ENCODE measurements at regions not wholly inside any gene's neighbourhood (a gene's known extent, or its start where the extent isn't known, plus 50 kb on each side); places are given as distances from the start of the nearest gene placed in this dataset.

DNA sequence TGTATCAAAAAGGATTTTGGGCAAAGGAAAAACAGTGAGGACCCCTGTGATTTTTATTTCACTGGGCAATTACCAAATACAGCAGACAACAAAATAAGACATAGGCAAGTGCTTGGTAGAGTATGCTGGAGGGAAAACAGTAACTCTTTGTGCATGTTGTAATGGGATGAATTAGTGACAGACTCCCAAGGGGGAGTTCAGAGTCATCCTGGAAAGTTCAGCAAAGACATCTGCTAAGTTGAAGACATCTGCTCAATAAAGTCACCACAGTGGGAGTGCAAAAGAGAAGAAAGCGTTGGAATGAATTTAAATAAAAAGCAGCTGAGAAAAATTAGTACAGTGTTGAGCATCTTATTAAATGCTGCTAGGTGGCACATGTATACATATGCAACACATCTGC, 378.8 kb upstream of the ISX start:
- in situ Hi-C loops (cut with HindIII; ENCODE audit: low sequenced_read_pairs): no loop called here

DNA sequence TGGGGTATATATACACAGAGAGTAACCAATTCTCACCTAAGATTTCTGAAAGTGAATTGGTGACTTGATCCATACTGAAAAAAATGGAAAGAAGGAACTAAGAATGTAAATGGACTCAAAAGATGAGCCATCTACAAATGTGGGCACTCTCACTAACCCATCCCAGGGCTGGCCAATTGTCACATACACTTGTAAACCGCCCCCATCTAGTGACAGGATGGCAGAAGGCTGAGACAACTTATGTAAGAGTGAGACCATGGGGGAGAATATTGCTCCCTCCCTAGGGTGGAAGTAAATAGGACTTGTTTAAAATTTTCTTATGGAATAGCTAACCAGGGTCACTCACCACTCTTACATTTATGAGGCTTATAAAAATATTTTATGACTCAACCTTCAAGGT, 377.1 kb upstream of the ISX start:
- in situ Hi-C loops (cut with HindIII; ENCODE audit: low sequenced_read_pairs): no loop called here

DNA sequence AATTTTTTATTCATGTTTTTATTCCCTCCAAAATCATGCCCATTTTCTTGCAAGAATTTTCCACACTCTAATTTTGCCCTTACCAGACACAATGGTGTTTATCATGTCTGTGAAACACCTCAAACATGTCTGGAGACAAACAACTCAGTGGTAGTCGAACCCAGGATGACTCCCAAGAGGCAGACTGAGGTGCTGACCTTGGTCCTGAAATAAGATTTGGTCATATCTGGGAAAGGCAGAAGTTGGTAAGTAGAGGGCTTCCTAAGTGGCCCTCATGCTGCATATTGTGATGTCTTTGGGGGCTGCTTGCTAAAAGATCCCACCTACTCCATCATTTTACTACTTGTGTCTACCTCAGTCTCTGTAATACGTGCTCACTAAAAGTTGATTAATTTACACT, 369.4 kb upstream of the ISX start:
- in situ Hi-C loops (cut with HindIII; ENCODE audit: low sequenced_read_pairs): no loop called here

DNA sequence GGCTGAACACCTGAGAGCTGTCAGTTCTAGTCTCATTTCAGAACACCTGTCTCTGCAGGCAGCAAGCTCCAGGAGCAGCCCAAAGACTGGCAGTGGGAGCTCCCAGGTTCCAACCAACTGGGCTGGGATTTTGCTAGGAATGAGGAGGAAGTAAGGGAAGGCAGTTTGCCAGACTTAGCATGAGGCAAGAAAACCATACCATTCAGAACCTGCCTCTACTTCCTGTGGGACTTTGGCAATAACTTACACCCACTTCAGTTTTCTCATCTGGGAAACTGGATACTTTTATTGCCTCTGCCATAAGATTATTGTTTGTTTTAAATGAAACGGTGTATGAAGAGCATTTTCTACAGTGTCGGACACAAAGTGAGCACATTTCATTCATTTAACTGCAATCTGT, 363.7 kb upstream of the ISX start:
- in situ Hi-C loops (cut with HindIII; ENCODE audit: low sequenced_read_pairs): no loop called here

DNA sequence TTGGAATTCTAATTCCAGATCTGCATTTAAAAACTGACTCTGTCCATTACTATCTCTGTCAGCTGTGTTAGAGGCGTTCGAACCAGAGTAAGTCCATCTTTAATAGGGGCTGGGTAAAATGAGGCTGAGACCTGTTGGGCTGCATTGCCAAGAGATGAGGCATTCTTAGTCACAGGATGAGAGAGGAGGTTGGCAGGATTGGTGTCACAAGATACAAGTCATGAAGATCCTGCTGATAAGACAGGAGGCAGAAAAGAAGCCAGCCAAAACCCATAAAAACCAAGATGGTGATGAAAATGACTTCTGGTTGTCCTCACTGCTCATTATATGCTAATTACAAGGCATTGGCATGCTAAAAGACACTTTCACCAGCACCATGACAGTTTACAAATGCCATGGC, 356.3 kb upstream of the ISX start:
- in situ Hi-C loops (cut with HindIII; ENCODE audit: low sequenced_read_pairs): no loop called here

DNA sequence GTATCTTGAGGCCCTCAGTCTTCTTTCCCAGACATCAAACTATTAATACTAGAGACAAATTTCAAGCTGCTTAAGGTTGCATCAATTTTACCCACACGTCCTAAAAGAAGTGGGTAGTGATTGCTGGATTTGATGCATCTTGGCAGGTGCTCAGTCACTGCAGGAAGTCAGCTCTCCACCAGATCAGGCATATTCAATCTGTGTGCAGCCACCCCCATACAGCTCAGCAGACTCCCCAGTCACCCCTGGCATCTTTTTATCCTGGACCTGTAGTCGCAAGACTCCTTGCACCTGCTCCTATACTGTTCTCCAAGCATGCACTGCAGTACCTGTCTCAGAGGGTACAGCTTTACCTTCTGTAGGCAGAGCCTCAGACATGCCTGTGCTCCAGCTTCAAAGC, 343.1 kb upstream of the ISX start:
- in situ Hi-C loops (cut with HindIII; ENCODE audit: low sequenced_read_pairs): no loop called here

DNA sequence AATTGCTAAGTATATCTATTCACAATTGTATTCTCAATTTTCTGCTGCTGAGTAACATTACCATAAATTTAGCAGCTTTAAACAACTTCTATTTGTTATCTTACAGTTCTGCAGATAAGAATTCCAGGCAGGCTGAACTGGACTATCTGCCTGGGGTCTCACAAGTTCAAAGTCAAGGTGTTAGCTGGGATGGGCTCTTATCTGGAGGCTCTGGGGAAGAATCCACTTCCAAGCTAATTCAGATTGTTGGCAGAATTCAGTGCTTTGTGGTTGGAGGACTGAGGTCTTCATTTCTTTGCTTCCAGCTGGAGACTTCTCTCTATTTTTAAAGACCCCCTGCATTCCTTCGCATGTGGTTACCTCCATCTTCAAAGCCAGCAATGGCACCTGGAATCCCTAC, 329.9 kb upstream of the ISX start:
- in situ Hi-C loops (cut with HindIII; ENCODE audit: low sequenced_read_pairs): no loop called here

DNA sequence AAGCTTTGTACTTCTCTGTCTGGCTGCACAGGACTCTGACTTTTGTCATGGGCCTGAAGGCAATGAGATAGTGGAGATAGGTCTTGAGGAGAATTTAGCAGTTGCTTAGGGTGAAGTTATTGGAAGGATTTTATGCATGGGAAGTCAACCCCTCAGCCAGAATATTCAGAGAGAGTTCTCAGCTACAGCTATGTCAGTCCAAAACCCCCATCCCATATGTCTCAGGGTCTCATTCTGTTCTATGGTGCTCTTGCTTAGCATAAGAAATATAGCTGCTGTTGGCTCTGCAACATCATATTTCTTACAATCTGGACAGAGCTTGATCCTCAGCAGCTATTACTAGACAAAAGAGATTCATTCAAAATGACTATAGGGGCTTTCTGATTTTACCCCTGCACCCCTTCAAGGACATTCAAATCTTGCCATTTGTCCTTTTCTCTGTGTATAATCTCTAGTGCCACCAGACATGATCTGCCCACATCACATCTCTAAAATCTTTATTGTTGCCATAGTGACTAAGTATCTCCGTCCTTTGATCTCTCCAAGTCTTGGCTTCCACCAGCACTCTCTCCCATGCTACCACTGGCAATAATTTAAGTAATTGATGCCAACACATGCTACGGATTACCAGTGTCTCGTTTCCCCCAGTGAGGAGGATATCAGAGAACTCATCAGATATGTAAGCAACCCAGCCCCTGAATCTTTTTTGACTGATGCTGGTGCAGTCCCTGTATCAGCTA, 327.1 kb upstream of the ISX start:
- in situ Hi-C loops (cut with HindIII; ENCODE audit: low sequenced_read_pairs): no loop called here

DNA sequence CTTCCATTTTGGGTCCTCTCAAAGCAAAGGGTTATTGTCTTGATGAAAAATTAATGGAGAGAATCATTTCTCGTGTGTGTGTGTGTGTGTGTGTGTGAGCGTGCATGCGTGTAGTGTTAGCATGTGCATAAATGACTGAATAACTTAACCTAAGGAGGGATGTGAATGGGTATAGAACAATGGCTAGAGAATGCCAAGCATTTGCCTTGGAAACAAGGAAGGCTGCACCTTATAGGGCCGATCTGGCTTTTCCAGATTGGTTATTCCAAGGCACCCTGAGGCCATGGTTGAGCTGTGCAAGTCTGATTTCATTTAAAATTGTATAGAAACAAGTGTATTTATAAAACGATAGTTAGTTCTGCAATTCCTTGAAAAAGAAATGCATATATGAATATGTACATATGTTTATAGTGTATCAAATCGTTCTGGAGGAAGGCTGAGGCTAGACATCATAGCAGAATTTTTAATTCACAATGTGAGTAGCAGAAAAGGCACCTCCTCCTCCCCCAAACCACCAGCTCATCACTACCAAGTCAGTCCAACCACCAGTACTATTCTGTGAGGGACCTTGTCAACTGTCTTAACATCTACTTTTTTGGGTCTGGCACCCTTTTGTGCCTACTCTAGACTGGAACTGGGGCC, 322.7 kb upstream of the ISX start:
- in situ Hi-C loops (cut with HindIII; ENCODE audit: low sequenced_read_pairs): no loop called here

DNA sequence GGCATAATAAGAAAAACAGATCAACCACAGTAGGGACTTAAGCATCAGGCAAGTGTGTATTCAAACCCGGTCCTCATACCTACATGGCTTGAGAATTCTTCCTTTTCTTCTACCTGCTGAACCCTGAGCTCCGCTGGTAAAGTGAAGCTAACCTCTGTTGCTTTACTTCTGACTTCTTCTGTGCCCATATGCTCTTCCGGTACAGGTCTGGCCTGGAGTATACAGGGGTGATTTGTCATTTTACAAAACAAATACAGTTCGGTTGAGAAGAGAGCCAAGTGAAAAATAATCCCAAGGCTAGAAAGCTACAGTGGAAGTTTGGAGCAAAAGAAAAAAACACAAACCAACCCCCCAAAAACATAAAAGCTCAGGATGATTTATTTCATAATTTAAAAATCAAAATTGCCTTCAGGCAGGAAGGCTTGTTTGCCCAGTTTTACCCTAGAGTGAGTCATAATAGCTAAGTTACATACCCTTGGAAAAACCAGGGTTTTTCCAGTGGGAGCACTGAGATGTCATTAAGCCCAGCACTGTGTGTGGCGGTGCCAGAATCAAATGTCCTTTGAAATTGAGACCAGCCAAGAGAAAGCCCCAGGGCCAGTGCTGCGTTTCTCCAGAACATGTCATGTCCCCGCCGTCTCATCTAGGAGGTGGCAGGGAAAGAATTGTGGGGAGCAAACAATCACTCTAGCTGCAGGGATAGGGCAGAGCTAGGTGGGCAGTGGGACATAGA, 305.5 kb upstream of the ISX start:
- in situ Hi-C loops (cut with HindIII; ENCODE audit: low sequenced_read_pairs): no loop called here

DNA sequence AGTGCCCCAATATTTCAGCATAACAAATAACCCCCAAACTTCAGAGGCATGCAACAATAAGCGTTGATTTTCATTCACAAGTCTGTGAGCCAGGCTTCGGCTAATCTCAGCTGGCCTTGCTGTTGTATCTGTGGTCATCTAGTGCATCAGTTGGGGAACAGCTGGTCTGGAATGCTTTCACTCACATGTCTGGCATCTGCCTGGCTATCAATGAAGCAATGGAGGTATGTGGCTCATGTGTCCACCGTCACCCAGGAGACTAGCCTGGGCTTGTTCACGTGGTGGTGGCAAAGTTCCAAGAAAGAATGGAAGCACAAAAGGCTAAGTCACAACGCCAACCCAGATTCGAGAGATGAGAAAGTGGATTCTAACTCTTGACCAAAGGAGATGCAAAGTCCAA, 304.8 kb upstream of the ISX start:
- in situ Hi-C loops (cut with HindIII; ENCODE audit: low sequenced_read_pairs): no loop called here

DNA sequence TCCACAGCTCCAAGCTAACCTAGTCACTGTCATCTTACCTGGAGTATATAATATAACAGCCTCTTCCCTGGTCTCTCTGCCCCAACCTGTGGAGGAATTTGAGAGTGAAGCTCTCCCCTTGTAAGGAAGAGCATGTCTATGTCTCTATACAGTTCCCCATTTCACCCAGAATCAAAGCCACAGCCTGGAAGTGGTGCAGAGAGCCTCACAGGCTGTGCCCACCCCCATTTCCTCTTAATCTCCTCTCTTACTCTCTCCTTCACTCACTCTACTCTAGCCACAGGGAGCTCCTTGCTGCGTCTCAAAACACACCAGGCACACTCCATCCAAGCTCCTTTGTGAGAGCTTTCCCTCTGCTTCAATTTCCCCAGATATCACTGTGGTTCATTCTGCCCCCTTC, 302.5 kb upstream of the ISX start:
- in situ Hi-C loops (cut with HindIII; ENCODE audit: low sequenced_read_pairs): no loop called here

DNA sequence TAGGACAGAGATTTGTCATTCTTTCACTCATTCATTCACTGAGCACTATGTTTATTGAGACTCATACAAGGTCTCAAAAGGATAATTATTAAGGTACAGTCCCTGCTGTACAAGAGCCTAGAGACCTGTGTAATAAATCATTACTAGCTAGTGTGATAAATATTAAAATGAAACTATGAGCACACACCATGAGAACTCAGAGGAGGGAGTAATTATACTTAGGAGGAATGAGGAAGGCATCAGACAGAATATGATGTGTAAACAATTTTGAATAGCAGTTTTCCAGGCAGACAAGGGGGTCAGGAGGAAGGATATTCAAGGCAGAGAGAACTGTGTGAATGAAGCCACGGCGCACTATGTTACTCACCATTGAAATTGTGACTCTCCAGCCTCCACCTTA, 300.8 kb upstream of the ISX start:
- in situ Hi-C loops (cut with HindIII; ENCODE audit: low sequenced_read_pairs): no loop called here

DNA sequence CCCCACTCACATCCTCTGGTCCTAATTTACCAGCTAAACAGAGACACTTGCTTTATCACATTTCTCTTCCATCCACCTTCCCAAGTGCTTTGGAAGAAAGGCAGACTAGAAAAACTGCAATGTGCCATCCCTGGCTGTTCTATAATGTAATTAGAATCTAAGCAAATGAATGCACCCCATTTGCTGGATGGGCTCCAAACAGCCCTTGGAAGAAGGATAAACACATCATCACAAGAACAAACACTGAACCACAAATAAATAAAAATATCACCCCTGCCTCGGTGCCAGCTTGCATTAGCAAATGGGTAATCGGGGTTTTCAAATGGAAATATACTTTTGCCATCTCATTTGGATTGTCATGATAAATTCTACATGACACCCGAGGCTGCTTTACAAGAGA, 296.6 kb upstream of the ISX start:
- in situ Hi-C loops (cut with HindIII; ENCODE audit: low sequenced_read_pairs): no loop called here

DNA sequence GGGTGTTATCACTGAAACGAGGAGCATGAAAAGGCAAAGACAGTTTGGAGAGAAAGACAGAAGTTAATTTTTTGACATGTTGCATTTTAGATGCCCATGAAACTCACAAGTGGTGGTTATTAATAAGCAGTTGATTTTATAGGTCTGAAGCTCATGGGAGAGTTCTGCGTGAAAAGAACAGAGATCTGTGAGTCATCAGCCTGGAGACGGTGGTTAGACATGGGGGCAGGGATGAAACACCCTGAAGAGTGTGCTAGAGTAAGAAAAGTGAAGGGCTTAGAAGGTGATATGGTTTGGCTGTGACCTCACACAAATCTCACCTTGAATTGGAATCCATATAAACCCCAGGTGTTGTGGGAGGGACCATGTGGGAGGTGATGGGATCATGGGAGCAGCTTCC, 289.1 kb upstream of the ISX start:
- in situ Hi-C loops (cut with HindIII; ENCODE audit: low sequenced_read_pairs): no loop called here

DNA sequence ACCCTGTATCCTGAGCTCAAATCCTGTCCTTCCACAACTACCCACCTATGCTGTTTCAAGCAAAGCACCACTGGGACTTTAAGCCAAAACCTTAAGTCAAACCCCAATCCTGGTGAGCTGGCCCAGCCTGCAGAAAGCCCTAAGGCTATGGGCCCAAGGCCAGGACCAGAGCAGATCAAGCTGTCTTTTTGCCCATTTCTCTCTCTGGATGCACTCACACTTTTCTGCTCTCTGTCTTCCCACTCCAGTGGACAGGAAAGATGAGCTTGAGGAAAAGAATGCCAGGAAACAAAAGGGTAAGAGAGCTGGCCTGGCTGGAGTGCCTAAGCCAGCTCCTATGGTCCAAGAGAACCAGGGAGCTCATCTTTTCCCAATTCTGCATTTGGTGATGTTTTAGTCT, 284.3 kb upstream of the ISX start:
- in situ Hi-C loops (cut with HindIII; ENCODE audit: low sequenced_read_pairs): no loop called here

DNA sequence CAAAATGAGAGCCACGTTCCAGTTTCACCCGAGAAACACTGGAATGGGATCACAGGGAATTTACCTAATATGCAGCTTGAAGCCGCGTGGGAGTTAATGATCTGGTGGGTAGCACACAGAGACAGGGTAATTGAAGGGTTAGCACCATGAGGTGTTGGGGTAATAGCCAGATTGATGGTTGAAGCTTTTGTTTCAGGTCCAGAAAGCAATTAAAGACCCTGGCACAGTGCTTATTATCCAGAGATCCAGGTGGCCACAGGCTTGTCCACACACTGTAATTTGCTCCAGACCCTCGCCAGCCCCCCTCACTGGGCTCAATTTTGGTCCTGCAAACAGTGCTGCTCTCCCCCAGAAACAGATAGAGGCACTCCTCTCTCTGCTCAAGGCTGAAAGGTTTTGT, 282.5 kb upstream of the ISX start:
- in situ Hi-C loops (cut with HindIII; ENCODE audit: low sequenced_read_pairs): no loop called here

DNA sequence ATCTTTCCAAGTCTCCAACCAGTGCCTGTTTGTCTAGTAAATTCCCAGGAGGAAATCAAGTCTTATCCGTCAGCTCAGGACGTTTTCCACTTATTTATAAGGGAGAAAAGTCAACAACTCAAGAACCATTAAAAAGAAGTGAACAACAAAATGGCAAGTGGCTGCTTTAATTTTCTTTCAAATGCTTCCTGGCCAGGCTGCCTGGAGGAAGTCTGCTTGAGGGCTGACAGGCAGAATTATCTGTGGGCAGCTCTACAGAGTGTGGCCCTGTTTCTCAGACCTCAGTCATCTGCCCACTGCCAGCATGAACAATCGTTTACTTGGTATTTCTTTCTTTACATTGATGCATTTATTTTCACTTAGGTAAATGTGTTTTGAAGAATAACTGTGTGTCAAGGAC, 281.9 kb upstream of the ISX start:
- in situ Hi-C loops (cut with HindIII; ENCODE audit: low sequenced_read_pairs): no loop called here

DNA sequence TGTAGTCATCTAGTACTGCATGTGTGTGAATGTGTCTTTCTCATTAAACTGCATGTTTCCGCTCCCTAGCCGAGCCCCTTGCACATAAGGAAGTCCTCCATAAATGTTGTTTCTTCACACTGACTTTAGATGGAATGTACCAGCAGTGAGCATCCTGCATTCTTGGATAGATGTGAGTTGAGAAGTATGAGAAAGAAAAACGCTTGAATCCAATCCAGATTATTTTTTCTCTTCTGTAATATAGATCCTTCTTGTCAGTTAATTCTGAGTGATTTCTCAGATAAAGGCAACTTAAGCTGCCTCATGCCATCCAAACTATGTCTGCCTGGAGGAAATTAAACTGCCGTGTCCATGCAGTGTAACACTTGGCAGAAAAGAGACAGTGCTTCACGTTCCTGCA, 268.1 kb upstream of the ISX start:
- in situ Hi-C loops (cut with HindIII; ENCODE audit: low sequenced_read_pairs): loop anchor here (5.0 kb wide), 1 partner anchor 41 kb away; no protein-coding TSS in a partner anchor

DNA sequence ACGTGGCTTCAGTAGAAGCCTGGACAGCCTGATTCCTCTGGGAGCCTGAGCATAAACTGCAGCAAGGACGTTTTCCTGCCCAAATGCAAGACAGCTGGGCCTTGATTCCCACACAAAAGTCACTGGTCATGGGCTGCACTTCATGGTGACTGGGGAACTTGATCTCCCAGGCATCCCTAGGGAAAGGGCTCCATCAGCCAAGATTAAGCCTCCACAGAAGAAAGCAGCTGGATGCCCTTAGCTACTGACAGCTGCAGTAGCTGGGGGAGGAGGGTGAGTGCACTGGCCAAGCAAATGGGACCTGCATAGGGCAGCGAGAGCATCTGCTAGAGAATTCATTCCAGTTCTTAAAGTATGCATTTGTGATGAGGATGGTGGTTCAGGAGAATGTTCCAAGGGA, 267.4 kb upstream of the ISX start:
- in situ Hi-C loops (cut with HindIII; ENCODE audit: low sequenced_read_pairs): loop anchor here (5.0 kb wide), 1 partner anchor 41 kb away; no protein-coding TSS in a partner anchor

DNA sequence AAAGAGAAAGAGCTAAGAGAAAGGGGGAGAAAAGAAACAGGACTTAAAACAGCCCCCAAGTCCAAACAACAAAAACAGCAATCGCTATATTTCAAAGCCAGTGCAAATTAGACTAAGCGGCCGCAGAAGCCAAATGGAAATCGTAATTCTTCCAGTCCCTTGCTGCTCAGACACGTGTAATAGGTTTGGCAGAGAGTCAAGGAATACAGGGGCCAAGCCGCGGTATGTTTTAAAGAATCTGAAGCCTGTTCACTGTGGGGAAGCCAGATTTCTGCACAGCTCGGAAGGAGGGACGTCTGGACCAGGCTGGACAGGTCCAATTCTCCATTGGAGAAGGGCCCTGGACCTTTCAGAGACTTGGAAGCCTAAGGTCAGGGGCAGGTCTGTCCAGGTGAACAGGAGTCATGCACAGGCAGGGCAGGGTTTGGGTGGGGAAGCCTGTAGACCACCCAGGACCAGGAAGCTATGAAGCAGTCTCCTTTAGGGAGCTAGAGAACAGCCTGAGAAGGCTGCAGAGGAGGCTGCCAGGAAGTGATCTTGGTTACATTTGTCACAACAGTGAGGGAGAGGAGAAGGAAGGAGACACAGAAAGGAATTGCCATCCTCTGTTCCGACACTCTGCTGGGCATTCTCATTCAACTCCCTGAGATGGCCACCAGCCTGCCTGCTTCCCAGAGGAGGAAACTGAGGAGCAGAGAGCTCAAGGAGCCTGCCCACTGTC, 265.5 kb upstream of the ISX start:
- in situ Hi-C loops (cut with HindIII; ENCODE audit: low sequenced_read_pairs): no loop called here

DNA sequence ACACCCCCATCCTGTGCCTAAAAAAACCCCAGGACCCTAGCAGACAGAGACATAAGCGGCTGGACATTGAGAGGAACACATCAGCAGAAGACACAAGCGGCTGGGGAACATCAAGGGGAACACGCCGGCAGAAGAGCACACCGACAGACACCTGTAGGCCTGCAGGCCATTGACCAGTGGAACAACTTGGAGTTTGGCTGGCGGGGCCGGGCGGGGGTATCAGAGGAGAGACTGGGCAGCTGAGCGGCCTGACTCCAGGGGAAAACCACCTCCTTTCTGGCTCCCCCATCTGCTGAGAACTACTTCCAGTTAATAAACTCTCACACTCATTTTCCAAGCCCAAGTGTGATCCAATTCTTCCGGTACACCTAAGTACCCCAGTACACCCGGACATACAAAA, 264.7 kb upstream of the ISX start:
- in situ Hi-C loops (cut with HindIII; ENCODE audit: low sequenced_read_pairs): no loop called here

Measured in endothelial cell of hepatic sinusoid (primary cell).